ENCODE measurements at regions not wholly inside any gene's neighbourhood (a gene's known extent, or its start where the extent isn't known, plus 50 kb on each side); places are given as distances from the start of the nearest gene placed in this dataset.
"Not testable (repeated sequence)": the region's sequence is repeated elsewhere in the genome, so short reads cannot be mapped to it uniquely, and the experiment has no call there.

DNA sequence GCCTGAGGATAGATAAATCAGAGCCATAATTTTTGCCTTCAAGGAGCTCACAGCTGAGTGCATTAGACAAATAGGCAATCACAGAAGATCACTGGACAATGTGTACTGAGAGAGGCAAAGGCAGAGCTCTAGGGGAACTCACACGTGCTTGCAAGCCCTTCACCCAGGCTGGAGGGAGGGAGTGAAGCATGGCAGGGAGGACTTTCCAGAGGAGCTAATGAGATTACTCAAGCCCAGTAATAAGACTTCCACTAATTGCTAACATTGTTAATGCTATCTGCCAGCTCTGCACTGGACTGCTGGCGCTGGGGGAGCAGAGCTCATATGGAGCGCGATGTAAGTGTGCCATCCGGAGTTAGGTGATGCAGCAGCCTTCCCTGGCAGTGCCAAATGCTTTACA, 408.4 kb downstream of the NTRK2 start:
- DNase-seq = no peak
- Histone ChIP-seq H3K27me3 (no peaks in the 10 kb centered on the region), H3K4me1 (no peaks in the 10 kb centered on the region), H3K4me3 (ENCODE audit: low read depth, low read length) (no peak overlapping the region), H3K9me3 (no peaks in the 10 kb centered on the region), H3K36me3 (no peaks in the 10 kb centered on the region)
- TF ChIP-seq, protein P1, sequence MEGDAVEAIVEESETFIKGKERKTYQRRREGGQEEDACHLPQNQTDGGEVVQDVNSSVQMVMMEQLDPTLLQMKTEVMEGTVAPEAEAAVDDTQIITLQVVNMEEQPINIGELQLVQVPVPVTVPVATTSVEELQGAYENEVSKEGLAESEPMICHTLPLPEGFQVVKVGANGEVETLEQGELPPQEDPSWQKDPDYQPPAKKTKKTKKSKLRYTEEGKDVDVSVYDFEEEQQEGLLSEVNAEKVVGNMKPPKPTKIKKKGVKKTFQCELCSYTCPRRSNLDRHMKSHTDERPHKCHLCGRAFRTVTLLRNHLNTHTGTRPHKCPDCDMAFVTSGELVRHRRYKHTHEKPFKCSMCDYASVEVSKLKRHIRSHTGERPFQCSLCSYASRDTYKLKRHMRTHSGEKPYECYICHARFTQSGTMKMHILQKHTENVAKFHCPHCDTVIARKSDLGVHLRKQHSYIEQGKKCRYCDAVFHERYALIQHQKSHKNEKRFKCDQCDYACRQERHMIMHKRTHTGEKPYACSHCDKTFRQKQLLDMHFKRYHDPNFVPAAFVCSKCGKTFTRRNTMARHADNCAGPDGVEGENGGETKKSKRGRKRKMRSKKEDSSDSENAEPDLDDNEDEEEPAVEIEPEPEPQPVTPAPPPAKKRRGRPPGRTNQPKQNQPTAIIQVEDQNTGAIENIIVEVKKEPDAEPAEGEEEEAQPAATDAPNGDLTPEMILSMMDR (IDR thresholded peaks at IDR 0.05; ENCODE audit: low read depth, low read length) = no peak

DNA sequence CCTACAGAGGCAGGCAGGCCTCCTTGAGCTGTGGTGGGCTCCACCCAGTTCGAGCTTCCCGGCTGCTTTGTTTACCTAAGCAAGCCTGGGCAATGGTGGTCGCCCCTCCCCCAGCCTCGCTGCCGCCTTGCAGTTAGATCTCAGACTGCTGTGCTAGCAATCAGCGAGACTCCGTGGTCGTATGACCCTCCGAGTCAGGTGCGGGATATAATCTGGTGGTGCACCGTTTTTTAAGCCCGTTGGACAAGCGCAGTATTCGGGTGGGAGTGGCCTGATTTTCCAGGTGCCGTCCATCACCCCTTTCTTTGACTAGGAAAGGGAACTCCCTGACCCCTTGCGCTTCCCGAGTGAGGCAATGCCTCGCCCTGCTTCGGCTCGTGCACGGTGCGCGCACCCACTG, 407.6 kb downstream of the NTRK2 start:
- not testable (repeated sequence) for H3K9me3 ChIP-seq; DNase-seq; H3K27me3 ChIP-seq; H3K4me1 ChIP-seq; H3K36me3 ChIP-seq; H3K4me3 ChIP-seq (ENCODE audit: low read depth, low read length)
